ENCODE measurements at regions not wholly inside any gene's neighbourhood (a gene's known extent, or its start where the extent isn't known, plus 50 kb on each side); places are given as distances from the start of the nearest gene placed in this dataset.

DNA sequence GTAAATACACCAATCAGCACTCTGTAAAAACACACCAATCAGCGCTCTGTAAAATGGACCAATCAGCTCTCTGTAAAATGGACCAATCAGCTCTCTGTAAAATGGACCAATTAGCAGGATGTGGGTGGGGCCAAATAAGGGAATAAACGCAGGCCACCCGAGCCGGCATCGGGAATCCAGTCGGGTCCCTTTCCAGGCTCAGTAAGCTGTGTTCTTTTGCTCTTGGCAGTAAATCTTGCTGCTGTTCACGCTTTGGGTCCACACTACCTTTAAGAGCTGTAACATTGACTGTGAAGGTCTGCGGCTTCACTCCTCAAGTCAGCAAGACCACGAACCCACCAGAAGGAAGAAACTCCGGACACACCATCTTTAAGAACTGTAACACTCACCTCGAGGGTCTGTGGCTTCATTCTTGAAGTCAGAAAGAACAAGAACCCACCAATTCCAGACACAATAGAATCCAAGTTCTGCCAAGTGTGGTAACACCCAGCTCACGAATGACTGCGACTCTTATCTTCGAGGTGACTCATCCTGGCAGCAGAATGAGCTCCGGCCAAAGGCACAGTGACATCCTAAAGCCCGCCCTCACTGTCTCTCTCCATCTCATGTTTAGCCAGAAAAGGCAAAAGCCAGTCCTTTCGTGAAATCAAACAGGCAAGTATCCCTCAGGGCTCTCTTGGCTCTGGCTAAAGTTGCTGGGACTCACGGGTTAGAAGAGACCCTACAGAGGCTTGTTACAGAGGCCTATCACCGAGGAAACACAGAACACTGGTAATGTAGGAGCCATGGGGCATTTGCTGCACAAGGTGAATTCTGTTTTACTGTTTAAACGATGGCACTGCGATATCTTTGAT is 155.2 kb downstream of the FAM43A start (continued):
- TF ChIP-seq ZNF843 (tag by site-specific recombination; IDR thresholded peaks at IDR 0.05), result no peak
- no peak for TF ChIP-seq ZFP41 (tag by site-specific recombination; IDR thresholded peaks at IDR 0.05; ENCODE audit: borderline replicate concordance)
- TF ChIP-seq, protein P1, sequence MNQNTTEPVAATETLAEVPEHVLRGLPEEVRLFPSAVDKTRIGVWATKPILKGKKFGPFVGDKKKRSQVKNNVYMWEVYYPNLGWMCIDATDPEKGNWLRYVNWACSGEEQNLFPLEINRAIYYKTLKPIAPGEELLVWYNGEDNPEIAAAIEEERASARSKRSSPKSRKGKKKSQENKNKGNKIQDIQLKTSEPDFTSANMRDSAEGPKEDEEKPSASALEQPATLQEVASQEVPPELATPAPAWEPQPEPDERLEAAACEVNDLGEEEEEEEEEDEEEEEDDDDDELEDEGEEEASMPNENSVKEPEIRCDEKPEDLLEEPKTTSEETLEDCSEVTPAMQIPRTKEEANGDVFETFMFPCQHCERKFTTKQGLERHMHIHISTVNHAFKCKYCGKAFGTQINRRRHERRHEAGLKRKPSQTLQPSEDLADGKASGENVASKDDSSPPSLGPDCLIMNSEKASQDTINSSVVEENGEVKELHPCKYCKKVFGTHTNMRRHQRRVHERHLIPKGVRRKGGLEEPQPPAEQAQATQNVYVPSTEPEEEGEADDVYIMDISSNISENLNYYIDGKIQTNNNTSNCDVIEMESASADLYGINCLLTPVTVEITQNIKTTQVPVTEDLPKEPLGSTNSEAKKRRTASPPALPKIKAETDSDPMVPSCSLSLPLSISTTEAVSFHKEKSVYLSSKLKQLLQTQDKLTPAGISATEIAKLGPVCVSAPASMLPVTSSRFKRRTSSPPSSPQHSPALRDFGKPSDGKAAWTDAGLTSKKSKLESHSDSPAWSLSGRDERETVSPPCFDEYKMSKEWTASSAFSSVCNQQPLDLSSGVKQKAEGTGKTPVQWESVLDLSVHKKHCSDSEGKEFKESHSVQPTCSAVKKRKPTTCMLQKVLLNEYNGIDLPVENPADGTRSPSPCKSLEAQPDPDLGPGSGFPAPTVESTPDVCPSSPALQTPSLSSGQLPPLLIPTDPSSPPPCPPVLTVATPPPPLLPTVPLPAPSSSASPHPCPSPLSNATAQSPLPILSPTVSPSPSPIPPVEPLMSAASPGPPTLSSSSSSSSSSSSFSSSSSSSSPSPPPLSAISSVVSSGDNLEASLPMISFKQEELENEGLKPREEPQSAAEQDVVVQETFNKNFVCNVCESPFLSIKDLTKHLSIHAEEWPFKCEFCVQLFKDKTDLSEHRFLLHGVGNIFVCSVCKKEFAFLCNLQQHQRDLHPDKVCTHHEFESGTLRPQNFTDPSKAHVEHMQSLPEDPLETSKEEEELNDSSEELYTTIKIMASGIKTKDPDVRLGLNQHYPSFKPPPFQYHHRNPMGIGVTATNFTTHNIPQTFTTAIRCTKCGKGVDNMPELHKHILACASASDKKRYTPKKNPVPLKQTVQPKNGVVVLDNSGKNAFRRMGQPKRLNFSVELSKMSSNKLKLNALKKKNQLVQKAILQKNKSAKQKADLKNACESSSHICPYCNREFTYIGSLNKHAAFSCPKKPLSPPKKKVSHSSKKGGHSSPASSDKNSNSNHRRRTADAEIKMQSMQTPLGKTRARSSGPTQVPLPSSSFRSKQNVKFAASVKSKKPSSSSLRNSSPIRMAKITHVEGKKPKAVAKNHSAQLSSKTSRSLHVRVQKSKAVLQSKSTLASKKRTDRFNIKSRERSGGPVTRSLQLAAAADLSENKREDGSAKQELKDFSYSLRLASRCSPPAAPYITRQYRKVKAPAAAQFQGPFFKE (tag by site-specific recombination; IDR thresholded peaks at IDR 0.05; ENCODE audit: borderline replicate concordance), result no peak
- TF ChIP-seq ZNF239 (tag by site-specific recombination; IDR thresholded peaks at IDR 0.05), result no peak
- no peak for TF ChIP-seq ZNF658 (tag by site-specific recombination; IDR thresholded peaks at IDR 0.05)
- TF ChIP-seq ZNF768 (tag by site-specific recombination; IDR thresholded peaks at IDR 0.05), result no peak
- TF ChIP-seq FEZF1 (tag by site-specific recombination; IDR thresholded peaks at IDR 0.05), result peak; percentile 61
- TF ChIP-seq, protein P2, sequence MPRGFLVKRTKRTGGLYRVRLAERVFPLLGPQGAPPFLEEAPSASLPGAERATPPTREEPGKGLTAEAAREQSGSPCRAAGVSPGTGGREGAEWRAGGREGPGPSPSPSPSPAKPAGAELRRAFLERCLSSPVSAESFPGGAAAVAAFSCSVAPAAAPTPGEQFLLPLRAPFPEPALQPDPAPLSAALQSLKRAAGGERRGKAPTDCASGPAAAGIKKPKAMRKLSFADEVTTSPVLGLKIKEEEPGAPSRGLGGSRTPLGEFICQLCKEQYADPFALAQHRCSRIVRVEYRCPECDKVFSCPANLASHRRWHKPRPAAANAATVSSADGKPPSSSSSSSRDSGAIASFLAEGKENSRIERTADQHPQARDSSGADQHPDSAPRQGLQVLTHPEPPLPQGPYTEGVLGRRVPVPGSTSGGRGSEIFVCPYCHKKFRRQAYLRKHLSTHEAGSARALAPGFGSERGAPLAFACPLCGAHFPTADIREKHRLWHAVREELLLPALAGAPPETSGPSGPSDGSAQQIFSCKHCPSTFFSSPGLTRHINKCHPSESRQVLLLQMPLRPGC (tag by site-specific recombination; IDR thresholded peaks at IDR 0.05), result no peak
- TF ChIP-seq ZFHX2 (tag by site-specific recombination; conservative IDR thresholded peaks at IDR 0.05), result no peak
- TF ChIP-seq ZNF558 (tag by site-specific recombination; IDR thresholded peaks at IDR 0.05), result peak; percentile 44; the same call in 1 of the 2 replicates
- TF ChIP-seq, protein P3, sequence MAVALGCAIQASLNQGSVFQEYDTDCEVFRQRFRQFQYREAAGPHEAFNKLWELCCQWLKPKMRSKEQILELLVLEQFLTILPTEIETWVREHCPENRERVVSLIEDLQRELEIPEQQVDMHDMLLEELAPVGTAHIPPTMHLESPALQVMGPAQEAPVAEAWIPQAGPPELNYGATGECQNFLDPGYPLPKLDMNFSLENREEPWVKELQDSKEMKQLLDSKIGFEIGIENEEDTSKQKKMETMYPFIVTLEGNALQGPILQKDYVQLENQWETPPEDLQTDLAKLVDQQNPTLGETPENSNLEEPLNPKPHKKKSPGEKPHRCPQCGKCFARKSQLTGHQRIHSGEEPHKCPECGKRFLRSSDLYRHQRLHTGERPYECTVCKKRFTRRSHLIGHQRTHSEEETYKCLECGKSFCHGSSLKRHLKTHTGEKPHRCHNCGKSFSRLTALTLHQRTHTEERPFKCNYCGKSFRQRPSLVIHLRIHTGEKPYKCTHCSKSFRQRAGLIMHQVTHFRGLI (tag by site-specific recombination; IDR thresholded peaks at IDR 0.05), result no peak
- TF ChIP-seq SETDB1 (IDR thresholded peaks at IDR 0.05; ENCODE audit: insufficient read length, low read length), result no peak
- TF ChIP-seq ZNF677 (tag by site-specific recombination; IDR thresholded peaks at IDR 0.05), result no peak
- no peak for TF ChIP-seq SCRT1 (tag by site-specific recombination; IDR thresholded peaks at IDR 0.05; ENCODE audit: borderline replicate concordance)
- TF ChIP-seq, protein P4, sequence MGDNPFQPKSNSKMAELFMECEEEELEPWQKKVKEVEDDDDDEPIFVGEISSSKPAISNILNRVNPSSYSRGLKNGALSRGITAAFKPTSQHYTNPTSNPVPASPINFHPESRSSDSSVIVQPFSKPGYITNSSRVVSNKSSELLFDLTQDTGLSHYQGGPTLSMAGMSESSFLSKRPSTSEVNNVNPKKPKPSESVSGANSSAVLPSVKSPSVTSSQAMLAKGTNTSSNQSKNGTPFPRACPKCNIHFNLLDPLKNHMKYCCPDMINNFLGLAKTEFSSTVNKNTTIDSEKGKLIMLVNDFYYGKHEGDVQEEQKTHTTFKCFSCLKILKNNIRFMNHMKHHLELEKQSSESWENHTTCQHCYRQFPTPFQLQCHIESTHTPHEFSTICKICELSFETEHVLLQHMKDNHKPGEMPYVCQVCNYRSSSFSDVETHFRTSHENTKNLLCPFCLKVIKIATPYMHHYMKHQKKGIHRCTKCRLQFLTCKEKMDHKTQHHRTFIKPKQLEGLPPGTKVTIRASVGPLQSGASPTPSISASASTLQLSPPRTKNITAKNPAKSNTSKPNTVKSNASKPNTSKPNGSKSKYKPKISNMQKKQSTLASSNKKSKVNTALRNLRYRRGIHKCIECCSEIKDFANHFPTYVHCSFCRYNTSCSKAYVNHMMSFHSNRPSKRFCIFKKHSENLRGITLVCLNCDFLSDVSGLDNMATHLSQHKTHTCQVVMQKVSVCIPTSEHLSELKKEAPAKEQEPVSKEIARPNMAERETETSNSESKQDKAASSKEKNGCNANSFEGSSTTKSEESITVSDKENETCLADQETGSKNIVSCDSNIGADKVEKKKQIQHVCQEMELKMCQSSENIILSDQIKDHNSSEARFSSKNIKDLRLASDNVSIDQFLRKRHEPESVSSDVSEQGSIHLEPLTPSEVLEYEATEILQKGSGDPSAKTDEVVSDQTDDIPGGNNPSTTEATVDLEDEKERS (tag by site-specific recombination; IDR thresholded peaks at IDR 0.05), result no peak
- TF ChIP-seq, protein P5, sequence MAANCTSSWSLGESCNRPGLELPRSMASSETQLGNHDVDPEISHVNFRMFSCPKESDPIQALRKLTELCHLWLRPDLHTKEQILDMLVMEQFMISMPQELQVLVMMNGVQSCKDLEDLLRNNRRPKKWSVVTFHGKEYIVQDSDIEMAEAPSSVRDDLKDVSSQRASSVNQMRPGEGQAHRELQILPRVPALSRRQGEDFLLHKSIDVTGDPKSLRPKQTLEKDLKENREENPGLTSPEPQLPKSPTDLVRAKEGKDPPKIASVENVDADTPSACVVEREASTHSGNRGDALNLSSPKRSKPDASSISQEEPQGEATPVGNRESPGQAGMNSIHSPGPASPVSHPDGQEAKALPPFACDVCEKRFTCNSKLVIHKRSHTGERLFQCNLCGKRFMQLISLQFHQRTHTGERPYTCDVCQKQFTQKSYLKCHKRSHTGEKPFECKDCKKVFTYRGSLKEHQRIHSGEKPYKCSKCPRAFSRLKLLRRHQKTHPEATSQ (tag by site-specific recombination; IDR thresholded peaks at IDR 0.05), result no peak
- no peak for TF ChIP-seq ZNF184 (tag by site-specific recombination; IDR thresholded peaks at IDR 0.05)
